B cell (primary cell): ENCODE measurements at regions not wholly inside any gene's neighbourhood (a gene's known extent, or its start where the extent isn't known, plus 50 kb on each side); places are given as distances from the start of the nearest gene placed in this dataset.

Experiments used
- ATAC-seq: fragments of 200-7000 bp; cut with Tn5 transposase; one replicate; pipeline ENCODE4 v1.10.0; 2021; ENCODE audit warnings: low read depth, mild to moderate bottlenecking, moderate number of reproducible peaks, moderate library complexity
- CTCF ChIA-PET: fragments of 350-600 bp; sonication (Branson Sonifier 250); formaldehyde crosslinking; loops from one replicate; lab custom pipeline; 2021; ENCODE audit warnings: antibody characterized with exemption, inconsistent platforms; lab: Charles Lee
- POLR2A ChIA-PET: fragments of 350-600 bp; sonication (Branson Sonifier 250); formaldehyde crosslinking; loops from one replicate; lab custom pipeline; 2021; ENCODE audit warnings: antibody characterized with exemption; lab: Charles Lee
- DNase-seq: peaks from one replicate; pipeline ENCODE4 v3.0.0; 2013
- H2AFZ ChIP-seq: 2 replicates; pipeline ENCODE4 v1.6.1; 2012; ENCODE audit warnings: mild to moderate bottlenecking, low read depth, low read length; ENCODE audit not compliant: insufficient read depth, poor library complexity, severe bottlenecking
- H3K27ac ChIP-seq, 2 donors: 1 replicate in 1 of 2; 2 replicates in 1 of 2; pipeline ENCODE4 v1.5.1; 2012 to 2013; ENCODE audit warnings: low read length in 2 of 2, mild to moderate bottlenecking in 2 of 2, moderate library complexity in 1 of 2
- H3K27me3 ChIP-seq, 4 experiments: fragments of 200-600 bp in 1 of 4; sonication (generic) in 1 of 4; replicated peaks in 1 of 4; 1 replicate in 2 of 4; 2 replicates in 2 of 4; pipeline versions ENCODE4 v1.6.1 to v1.7.0; 2013 to 2016; ENCODE audit warnings: low read length in 3 of 4, mild to moderate bottlenecking in 2 of 4, mixed read lengths in 1 of 4, moderate library complexity in 1 of 4; ENCODE audit not compliant: insufficient read depth in 4 of 4, control insufficient read depth in 3 of 4; ENCODE audit errors: control extremely low read depth in 1 of 4
- H3K36me3 ChIP-seq, 2 experiments: replicated peaks in 1 of 2; 1 replicate in 1 of 2; 2 replicates in 1 of 2; pipeline versions ENCODE4 v1.6.1 to v1.7.1; 2013; ENCODE audit warnings: low read length in 1 of 2; ENCODE audit not compliant: insufficient read depth in 2 of 2, control insufficient read depth in 1 of 2; ENCODE audit errors: control extremely low read depth in 1 of 2, extremely low read depth in 1 of 2
- H3K4me1 ChIP-seq, 2 donors: fragments of 200-600 bp in 1 of 2; sonication (generic) in 1 of 2; 1 replicate in 1 of 2; 2 replicates in 1 of 2; pipeline versions ENCODE4 v1.5.1 to v1.6.1; 2013 to 2017; ENCODE audit warnings: low read length in 2 of 2; ENCODE audit not compliant: control insufficient read depth in 2 of 2, insufficient read depth in 2 of 2
- H3K4me2 ChIP-seq: replicated peaks from 2 replicates; pipeline ENCODE3; 2012; ENCODE audit warnings: mild to moderate bottlenecking, low read depth, low read length; ENCODE audit not compliant: poor library complexity, severe bottlenecking
- H3K4me3 ChIP-seq, 5 experiments: fragments of 200-600 bp in 1 of 5; sonication (generic) in 1 of 5; 1 replicate in 3 of 5; 2 replicates in 2 of 5; pipeline versions ENCODE4 v1.5.1 to v1.7.0; 2011 to 2016; ENCODE audit warnings: low read length in 4 of 5, mild to moderate bottlenecking in 4 of 5, low read depth in 2 of 5, control low read depth in 1 of 5, moderate library complexity in 1 of 5; ENCODE audit not compliant: insufficient read depth in 1 of 5; ENCODE audit errors: control extremely low read depth in 1 of 5, extremely low read depth in 1 of 5
- H3K79me2 ChIP-seq: fragments of 200-600 bp; sonication (generic); one replicate; pipeline ENCODE4 v1.6.0; 2016; ENCODE audit warnings: low read length; ENCODE audit not compliant: control insufficient read depth, insufficient read depth
- H3K9ac ChIP-seq: fragments of 200-600 bp; sonication (generic); 2 replicates; pipeline ENCODE4 v1.6.1; 2017; ENCODE audit warnings: mild to moderate bottlenecking, low read length, moderate library complexity
- H3K9me3 ChIP-seq, 3 donors: one replicate each; pipeline versions ENCODE4 v1.6.1 to v1.7.1; 2013; ENCODE audit warnings: low read length in 2 of 3; ENCODE audit not compliant: control insufficient read depth in 2 of 3, insufficient read depth in 1 of 3; ENCODE audit errors: control extremely low read depth in 1 of 3
- H4K20me1 ChIP-seq: 2 replicates; pipeline ENCODE4 v1.6.0; 2012; ENCODE audit warnings: mild to moderate bottlenecking, low read length; ENCODE audit not compliant: insufficient read depth, control insufficient read depth, poor library complexity, severe bottlenecking
- H3K27ac Mint-ChIP-seq: one replicate; pipeline ENCODE4 v1.8.0; 2021; ENCODE audit warnings: mixed read lengths
- H3K27me3 Mint-ChIP-seq: one replicate; pipeline ENCODE4 v1.8.0; 2021; ENCODE audit warnings: mixed read lengths
- H3K4me1 Mint-ChIP-seq: one replicate; pipeline ENCODE4 v1.8.0; 2021; ENCODE audit warnings: mixed read lengths
- H3K4me3 Mint-ChIP-seq: one replicate; pipeline ENCODE4 v1.8.0; 2021; ENCODE audit warnings: mixed read lengths
- H3K9me3 Mint-ChIP-seq: one replicate; pipeline ENCODE4 v1.8.0; 2022; ENCODE audit warnings: mixed read lengths; ENCODE audit not compliant: insufficient read depth
- EZH2 ChIP-seq: IDR thresholded peaks from 2 replicates; pipeline ENCODE4 v1.6.1; 2012; ENCODE audit warnings: borderline replicate concordance, low read depth, mild to moderate bottlenecking, moderate library complexity, low read length; ENCODE audit not compliant: insufficient read depth, poor library complexity, severe bottlenecking
- WGBS: methylation state at CpG from one replicate; pipeline ENCODE4 v1.1.5; 2013; ENCODE audit warnings: missing lambda C conversion rate; ENCODE audit not compliant: insufficient coverage; 5-methylcytosine and 5-hydroxymethylcytosine counted together
- intact Hi-C: fragments of 100-400 bp; cut with micrococcal nuclease; formaldehyde crosslinking; loops from one replicate; pipeline ENCODE4 v1.10.0; 2022
- TF ChIP-seq, protein P1 (sequence below): fragments of 200-600 bp; IDR thresholded peaks from one replicate; pipeline ENCODE4 v1.8.0; 2022; ENCODE audit warnings: antibody characterized with exemption, mild to moderate bottlenecking

GRCh38 chr16:86747761-86748160, 169.4 kb downstream of the FOXL1 start:
- WGBS, result 82% methylated on average over 13 of the region's 13 CpGs
- H3K79me2 ChIP-seq, result no peaks in the 10 kb centered on the region
- no peaks in the 10 kb centered on the region for H3K36me3 ChIP-seq
- no peak overlapping the region for H3K4me3 Mint-ChIP-seq
- no peak overlapping the region for H3K27ac ChIP-seq
- H3K4me3 ChIP-seq, result no peak overlapping the region
- no peaks in the 10 kb centered on the region for H3K4me1 ChIP-seq
- H3K27me3 ChIP-seq, result no peaks in the 10 kb centered on the region
- no peak overlapping the region for H3K27ac Mint-ChIP-seq
- POLR2A ChIA-PET, result no interaction called here
- ATAC-seq (no peak), DNase-seq (no peak)
- intact Hi-C loops, result no loop called here
- H2AFZ ChIP-seq, result no peak overlapping the region
- no peak overlapping the region for H3K9ac ChIP-seq
- no peak for TF ChIP-seq EZH2
- TF ChIP-seq, protein P1, sequence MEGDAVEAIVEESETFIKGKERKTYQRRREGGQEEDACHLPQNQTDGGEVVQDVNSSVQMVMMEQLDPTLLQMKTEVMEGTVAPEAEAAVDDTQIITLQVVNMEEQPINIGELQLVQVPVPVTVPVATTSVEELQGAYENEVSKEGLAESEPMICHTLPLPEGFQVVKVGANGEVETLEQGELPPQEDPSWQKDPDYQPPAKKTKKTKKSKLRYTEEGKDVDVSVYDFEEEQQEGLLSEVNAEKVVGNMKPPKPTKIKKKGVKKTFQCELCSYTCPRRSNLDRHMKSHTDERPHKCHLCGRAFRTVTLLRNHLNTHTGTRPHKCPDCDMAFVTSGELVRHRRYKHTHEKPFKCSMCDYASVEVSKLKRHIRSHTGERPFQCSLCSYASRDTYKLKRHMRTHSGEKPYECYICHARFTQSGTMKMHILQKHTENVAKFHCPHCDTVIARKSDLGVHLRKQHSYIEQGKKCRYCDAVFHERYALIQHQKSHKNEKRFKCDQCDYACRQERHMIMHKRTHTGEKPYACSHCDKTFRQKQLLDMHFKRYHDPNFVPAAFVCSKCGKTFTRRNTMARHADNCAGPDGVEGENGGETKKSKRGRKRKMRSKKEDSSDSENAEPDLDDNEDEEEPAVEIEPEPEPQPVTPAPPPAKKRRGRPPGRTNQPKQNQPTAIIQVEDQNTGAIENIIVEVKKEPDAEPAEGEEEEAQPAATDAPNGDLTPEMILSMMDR, result no peak
- peaks cover 23% of the 10 kb centered on the region for H3K27me3 Mint-ChIP-seq
- H3K9me3 Mint-ChIP-seq, result no peaks in the 10 kb centered on the region
- no peak overlapping the region for H3K4me2 ChIP-seq
- H3K4me1 Mint-ChIP-seq, result no peaks in the 10 kb centered on the region
- peaks cover 0 to 3% (median 0%) of the 10 kb centered on the region in 3 donors for H3K9me3 ChIP-seq
- H4K20me1 ChIP-seq, result no peaks in the 10 kb centered on the region
- CTCF ChIA-PET, result no interaction called here

DNA sequence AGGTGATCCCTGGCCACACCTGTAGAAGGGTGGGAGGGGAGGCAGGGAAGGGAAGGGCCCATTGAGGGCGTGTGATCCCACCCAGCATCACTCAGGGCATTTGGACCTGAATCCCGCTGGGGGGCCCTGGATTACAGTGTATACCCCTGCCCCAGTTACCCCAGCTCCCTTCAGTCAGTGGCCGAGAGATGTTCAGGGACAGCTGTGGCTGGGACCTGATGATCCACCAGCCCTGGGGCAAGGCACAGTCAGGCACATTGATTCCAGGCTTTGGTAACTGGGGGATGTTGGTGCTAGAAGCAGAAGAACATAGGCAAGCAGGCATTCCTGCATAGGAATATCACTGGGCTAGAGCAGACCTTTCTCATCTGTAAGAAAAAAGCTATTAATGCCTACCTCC, 170.3 kb downstream of the FOXL1 start:
- Histone ChIP-seq H3K4me2 (no peak overlapping the region), H3K36me3 (no peaks in the 10 kb centered on the region), H3K4me3 (no peak overlapping the region), H3K9me3 (peaks cover 0 to 3% (median 0%) of the 10 kb centered on the region in 3 donors), H3K4me1 (no peaks in the 10 kb centered on the region), H3K79me2 (no peaks in the 10 kb centered on the region), H4K20me1 (no peaks in the 10 kb centered on the region), H3K27me3 (no peaks in the 10 kb centered on the region), H3K27ac (no peak overlapping the region), H3K9ac (no peak overlapping the region), H2AFZ (no peak overlapping the region)
- Mint-ChIP-seq H3K4me3 (no peak overlapping the region), H3K27ac (no peak overlapping the region), H3K4me1 (no peaks in the 10 kb centered on the region), H3K27me3 (peaks cover 21% of the 10 kb centered on the region), H3K9me3 (no peaks in the 10 kb centered on the region)
- WGBS, result 66% methylated on average over 3 of the region's 3 CpGs
- POLR2A ChIA-PET, result no interaction called here
- ATAC-seq (no peak), DNase-seq (no peak)
- CTCF ChIA-PET, result interaction anchor here (0.7 kb wide), 1 partner anchor 11 kb away, joined by 3 read pairs; no protein-coding TSS in a partner anchor
- intact Hi-C loops, result no loop called here
- TF ChIP-seq, protein P1, result no peak
- TF ChIP-seq EZH2, result no peak
